ENCODE measurements at regions not wholly inside any gene's neighbourhood (a gene's known extent, or its start where the extent isn't known, plus 50 kb on each side); places are given as distances from the start of the nearest gene placed in this dataset.

- intact Hi-C loops (cut with DNase I) = no loop called here
- DNase-seq (no peak), ATAC-seq (no peak)
- WGBS (ENCODE audit: insufficient coverage, low coverage, low lambda C conversion rate, missing lambda C conversion rate) = 66% methylated on average over 3 of the region's 3 CpGs
- Histone ChIP-seq H3K27ac (no peak overlapping the region), H3K36me3 (no peaks in the 10 kb centered on the region), H3K9me3 (no peaks in the 10 kb centered on the region), H3K4me3 (no peak overlapping the region), H3K4me1 (no peaks in the 10 kb centered on the region), H3K27me3 (no peaks in the 10 kb centered on the region)
- TF ChIP-seq POLR2A (IDR thresholded peaks at IDR 0.05) (no peak), CTCF (IDR thresholded peaks at IDR 0.05) (no peak)
Measured at GRCh38 chr6:15861486-15861885, 198.7 kb upstream of the DTNBP1 start.

GRCh38 chr6:15854826-15855710 lies 192.2 kb upstream of the DTNBP1 start:
- no peak overlapping the region for H3K27ac ChIP-seq
- H3K4me3 ChIP-seq = no peak overlapping the region
- WGBS (ENCODE audit: insufficient coverage, low coverage, low lambda C conversion rate, missing lambda C conversion rate) = 54% methylated on average over 6 of the region's 7 CpGs
- no peaks in the 10 kb centered on the region for H3K36me3 ChIP-seq
- H3K4me1 ChIP-seq = no peaks in the 10 kb centered on the region
- no peaks in the 10 kb centered on the region for H3K27me3 ChIP-seq
- H3K9me3 ChIP-seq = no peaks in the 10 kb centered on the region
- no peak for DNase-seq
- peak in 3 of 4 donors; percentile 19 to 61 (median 46) for ATAC-seq
- intact Hi-C loops (cut with DNase I) = no loop called here
- TF ChIP-seq POLR2A (IDR thresholded peaks at IDR 0.05) (no peak), CTCF (IDR thresholded peaks at IDR 0.05) (no peak)

GRCh38 chr6:15854378-15854777 lies 191.6 kb upstream of the DTNBP1 start:
- no peak for ATAC-seq
- WGBS (ENCODE audit: insufficient coverage, low coverage, low lambda C conversion rate, missing lambda C conversion rate) = 90% methylated on average over 1 of the region's 1 CpG
- Histone ChIP-seq H3K4me1 (no peaks in the 10 kb centered on the region), H3K4me3 (no peak overlapping the region), H3K27me3 (no peaks in the 10 kb centered on the region), H3K36me3 (no peaks in the 10 kb centered on the region), H3K27ac (no peak overlapping the region), H3K9me3 (no peaks in the 10 kb centered on the region)
- DNase-seq = no peak
- intact Hi-C loops (cut with DNase I) = no loop called here
- TF ChIP-seq POLR2A (IDR thresholded peaks at IDR 0.05) = no peak

- Histone ChIP-seq H3K9me3 (no peaks in the 10 kb centered on the region), H3K4me3 (no peak overlapping the region), H3K27me3 (no peaks in the 10 kb centered on the region), H3K36me3 (no peaks in the 10 kb centered on the region), H3K27ac (no peak overlapping the region), H3K4me1 (no peaks in the 10 kb centered on the region)
- DNase-seq = no peak
- TF ChIP-seq POLR2A (IDR thresholded peaks at IDR 0.05) = no peak
- no peak for TF ChIP-seq CTCF (IDR thresholded peaks at IDR 0.05)
- no peak for ATAC-seq
- intact Hi-C loops (cut with DNase I) = no loop called here
- 77% methylated on average over 1 of the region's 1 CpG for WGBS (ENCODE audit: insufficient coverage, low coverage, low lambda C conversion rate, missing lambda C conversion rate)
Measured at GRCh38 chr6:15853259-15853658, 190.4 kb upstream of the DTNBP1 start.

GRCh38 chr6:15852289-15852688 lies 189.5 kb upstream of the DTNBP1 start:
- H3K36me3 ChIP-seq = no peaks in the 10 kb centered on the region
- ATAC-seq = no peak
- DNase-seq = no peak
- no peaks in the 10 kb centered on the region for H3K9me3 ChIP-seq
- WGBS (ENCODE audit: insufficient coverage, low coverage, low lambda C conversion rate, missing lambda C conversion rate) = 85% methylated on average over 2 of the region's 2 CpGs
- intact Hi-C loops (cut with DNase I) = no loop called here
- no peaks in the 10 kb centered on the region for H3K27me3 ChIP-seq
- no peak overlapping the region for H3K27ac ChIP-seq
- no peak for TF ChIP-seq CTCF (IDR thresholded peaks at IDR 0.05)
- no peak for TF ChIP-seq POLR2A (IDR thresholded peaks at IDR 0.05)
- no peaks in the 10 kb centered on the region for H3K4me1 ChIP-seq
- no peak overlapping the region for H3K4me3 ChIP-seq

All from right lobe of liver (tissue), 6 donors.